HG02973 (cell line): ENCODE measurements at regions not wholly inside any gene's neighbourhood (a gene's known extent, or its start where the extent isn't known, plus 50 kb on each side); places are given as distances from the start of the nearest gene placed in this dataset.
"Not testable (repeated sequence)": the region's sequence is repeated elsewhere in the genome, so short reads cannot be mapped to it uniquely, and the experiment has no call there.

Source experiments
- ATAC-seq: cut with Tn5 transposase; IDR thresholded peaks from one replicate; pipeline ENCODE4 v1.9.1; 2021; ENCODE audit warnings: moderate library complexity; ENCODE audit not compliant: unreplicated experiment

GRCh38 chr9:96133321-96134021, 168.5 kb downstream of the HSD17B3 start:
- no peak for ATAC-seq

GRCh38 chr9:96131825-96132224, 170.2 kb downstream of the HSD17B3 start:
- no peak for ATAC-seq

GRCh38 chr9:96130970-96131369, 171.0 kb downstream of the HSD17B3 start:
- ATAC-seq, result no peak

GRCh38 chr9:96129747-96130146, 172.2 kb downstream of the HSD17B3 start:
- ATAC-seq, result no peak

GRCh38 chr9:96128880-96129279, 173.1 kb downstream of the HSD17B3 start:
- ATAC-seq, result no peak

- ATAC-seq, result no peak
These were observed 175.6 kb downstream of the HSD17B3 start for GRCh38 chr9:96126321-96126881.

GRCh38 chr9:96125624-96126023, 176.4 kb downstream of the HSD17B3 start:
- ATAC-seq, result no peak

GRCh38 chr9:96122751-96123150, 179.2 kb downstream of the HSD17B3 start:
- ATAC-seq, result no peak

GRCh38 chr9:96122282-96122681, 179.7 kb downstream of the HSD17B3 start:
- ATAC-seq, result no peak

- no peak for ATAC-seq
These were observed 180.8 kb downstream of the HSD17B3 start for GRCh38 chr9:96121136-96121535.

- no peak for ATAC-seq
These were observed 184.4 kb downstream of the HSD17B3 start for GRCh38 chr9:96117398-96118080.

GRCh38 chr9:96116275-96117064, 185.5 kb downstream of the HSD17B3 start:
- ATAC-seq, result no peak

- no peak for ATAC-seq
These were observed 186.1 kb downstream of the HSD17B3 start for GRCh38 chr9:96115836-96116235.

GRCh38 chr9:96113032-96113431, 188.9 kb downstream of the HSD17B3 start:
- ATAC-seq, result no peak

- no peak for ATAC-seq
These were observed 192.2 kb downstream of the HSD17B3 start for GRCh38 chr9:96109680-96110351.

- no peak for ATAC-seq
These were observed 193.1 kb downstream of the HSD17B3 start for GRCh38 chr9:96108691-96109380.

GRCh38 chr9:96107436-96107835, 194.5 kb downstream of the HSD17B3 start:
- ATAC-seq, result no peak

- no peak for ATAC-seq
These were observed 201.3 kb downstream of the HSD17B3 start for GRCh38 chr9:96100385-96101300.

- ATAC-seq, result not testable (repeated sequence)
These were observed 211.3 kb downstream of the HSD17B3 start for GRCh38 chr9:96090630-96091029.
